MM.1S (cell line): ENCODE measurements at regions not wholly inside any gene's neighbourhood (a gene's known extent, or its start where the extent isn't known, plus 50 kb on each side); places are given as distances from the start of the nearest gene placed in this dataset.

Experiments
- CTCF ChIP-seq: fragments of 300-600 bp; sonication (generic); IDR thresholded peaks from 2 replicates; pipeline ENCODE4 v1.5.1; 2016; ENCODE audit warnings: antibody characterized with exemption, low read length, mixed read lengths
- EZH2 ChIP-seq: fragments of 300-600 bp; sonication (generic); optimal IDR thresholded peaks from 2 replicates; pipeline ENCODE3; 2017; ENCODE audit warnings: low read depth, mild to moderate bottlenecking, antibody characterized with exemption, low read length, mixed read lengths
- EZH2phosphoT487 ChIP-seq: fragments of 300-600 bp; sonication (generic); IDR thresholded peaks from 2 replicates; pipeline ENCODE4 v1.6.1; 2018; ENCODE audit warnings: antibody characterized with exemption, low read length

- TF ChIP-seq CTCF (no peak), EZH2 (no peak), EZH2phosphoT487 (no peak)
Observed at GRCh38 chr13:22549126-22549525, 631.7 kb upstream of the SGCG start.
